Inflammatory macrophage (primary cell): ENCODE measurements at regions not wholly inside any gene's neighbourhood (a gene's known extent, or its start where the extent isn't known, plus 50 kb on each side); places are given as distances from the start of the nearest gene placed in this dataset.

Experiments used
- DNase-seq, 2 donors: peaks; one replicate each; pipeline ENCODE4 v3.0.0-alpha.2; 2020 to 2022

DNA sequence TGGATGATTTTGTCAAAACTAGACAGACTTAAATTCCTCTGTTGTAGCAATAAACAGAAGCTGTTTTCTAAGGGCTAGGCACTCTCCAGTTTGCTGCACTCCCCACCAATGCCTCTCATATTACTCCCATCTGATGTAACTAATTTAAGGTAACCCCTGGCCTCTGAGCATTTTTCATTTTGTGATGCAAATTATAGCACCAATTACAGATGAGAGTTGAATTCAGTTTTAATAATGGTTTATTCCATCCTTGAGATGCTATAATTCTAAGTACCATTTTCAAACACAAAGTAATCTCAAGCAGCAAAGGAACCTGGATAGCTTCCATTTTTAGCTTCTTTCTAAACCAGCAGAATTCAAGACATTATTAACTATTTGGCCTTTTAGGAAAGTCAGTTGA lies 280.4 kb upstream of the DAB1 start:
- no peak for DNase-seq

DNA sequence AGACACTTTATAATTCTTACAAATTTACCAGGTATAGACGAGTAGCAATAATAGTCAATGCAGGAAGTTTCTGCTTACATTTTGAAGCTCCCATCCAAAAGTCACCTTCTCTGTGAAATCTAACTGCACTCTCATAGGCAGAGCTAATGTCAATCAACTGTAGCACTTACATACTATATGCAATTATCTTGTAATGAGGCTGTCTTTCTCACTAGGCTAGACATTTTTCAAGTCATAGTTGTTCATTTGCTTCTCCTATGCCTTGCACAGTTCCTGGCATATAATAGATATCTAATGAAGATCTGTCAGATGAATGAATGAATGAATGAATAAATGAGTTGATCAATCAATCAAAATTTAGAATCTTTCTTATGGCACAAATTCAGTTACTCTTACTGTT lies 273.0 kb upstream of the DAB1 start:
- DNase-seq: no peak

DNA sequence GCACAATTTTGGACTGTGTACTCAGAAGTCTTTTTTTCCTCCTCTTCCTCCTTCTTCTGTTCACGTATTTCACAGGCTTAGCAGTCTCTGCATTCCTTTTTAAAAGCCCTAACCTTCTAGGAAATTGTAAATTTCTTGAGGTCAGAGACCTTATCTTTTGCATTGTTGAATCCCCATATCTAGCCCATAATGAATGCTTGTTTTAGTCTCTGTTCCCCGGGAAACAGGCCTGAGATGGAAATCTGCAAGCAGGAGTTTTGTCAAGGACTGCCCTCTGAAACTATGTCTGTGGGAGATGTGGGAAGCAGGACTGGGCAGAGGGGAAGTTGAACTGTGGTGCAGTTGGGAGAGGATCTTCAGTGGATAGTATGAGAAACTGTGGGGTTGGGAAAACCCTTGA lies 272.2 kb upstream of the DAB1 start:
- no peak for DNase-seq

DNA sequence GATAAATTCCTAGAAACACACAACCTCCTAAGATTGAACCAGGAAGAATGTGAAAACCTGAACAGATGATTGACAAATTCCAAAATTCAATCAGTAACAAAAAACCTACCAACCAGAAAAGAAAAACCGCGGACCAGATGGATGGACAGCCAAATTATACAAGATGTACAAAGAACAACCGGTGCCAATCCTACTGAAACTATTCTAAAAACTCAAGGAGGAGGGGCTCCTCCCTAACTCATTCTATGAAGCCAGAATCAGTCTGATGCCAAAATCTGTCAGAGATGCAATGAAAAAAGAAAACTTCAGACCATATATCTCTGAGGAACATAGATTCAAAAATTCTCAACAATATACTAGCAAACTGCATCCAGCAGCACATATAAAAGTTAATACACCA lies 262.4 kb upstream of the DAB1 start:
- DNase-seq: no peak

DNA sequence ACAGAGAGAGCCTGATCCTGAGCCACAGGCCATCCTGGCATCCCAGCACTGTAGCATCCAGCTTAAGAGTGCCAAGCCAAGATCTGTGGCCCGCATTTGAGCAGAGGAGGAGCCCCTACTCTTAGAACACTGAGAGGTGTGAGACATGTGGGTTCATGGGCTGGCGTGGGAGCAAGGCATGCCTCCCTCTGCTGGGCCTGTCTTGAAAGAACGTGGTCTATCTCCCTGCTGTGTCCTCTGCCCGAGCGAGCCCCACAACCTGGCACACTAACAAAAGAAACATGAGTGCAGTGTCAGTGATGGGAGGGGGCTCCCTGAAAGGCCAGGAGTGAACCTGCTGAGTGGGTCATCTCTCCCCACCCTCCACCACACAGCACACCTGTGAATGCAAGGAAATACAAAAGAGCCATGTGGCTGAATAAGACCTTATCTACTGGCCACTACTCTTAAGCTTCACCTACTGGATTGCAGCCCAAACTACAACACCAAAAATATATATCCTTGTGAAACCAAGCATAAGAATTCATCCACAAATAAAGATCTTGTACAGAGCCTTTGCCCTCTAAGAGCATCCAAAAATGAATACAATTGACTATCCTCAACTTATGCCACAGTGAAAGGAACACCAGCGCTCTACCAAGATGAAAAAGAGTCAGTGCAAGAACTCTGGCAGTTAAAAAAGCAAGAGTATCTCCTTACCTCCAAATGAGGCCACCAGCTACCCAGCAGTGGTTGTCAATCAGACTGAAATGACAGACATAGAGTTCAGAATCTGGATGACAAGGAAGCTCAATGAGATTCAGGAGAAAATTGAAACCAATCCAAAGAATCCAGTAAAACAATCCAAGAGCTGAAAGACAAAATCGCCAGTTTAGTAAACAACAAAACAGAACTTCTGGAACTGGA lies 259.4 kb upstream of the DAB1 start:
- DNase-seq: no peak

DNA sequence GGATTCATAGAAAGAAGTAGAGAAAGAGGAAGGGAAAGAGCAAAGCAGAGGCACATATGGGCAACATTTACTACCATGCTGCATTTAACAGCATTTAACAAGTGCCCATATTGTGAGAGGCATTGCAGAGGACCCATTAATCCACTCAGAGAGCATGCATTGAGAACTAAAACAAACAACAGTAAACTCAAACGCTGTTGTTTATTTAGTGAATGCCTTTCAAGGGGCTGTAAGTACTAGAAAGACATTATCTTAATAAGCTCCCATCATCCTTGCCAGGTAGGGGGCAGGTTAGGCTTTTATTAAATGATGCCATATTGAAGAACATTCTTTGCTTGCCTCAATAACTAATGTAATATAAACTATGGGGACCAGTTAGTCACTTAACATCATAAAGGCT lies 254.3 kb upstream of the DAB1 start:
- DNase-seq: no peak

DNA sequence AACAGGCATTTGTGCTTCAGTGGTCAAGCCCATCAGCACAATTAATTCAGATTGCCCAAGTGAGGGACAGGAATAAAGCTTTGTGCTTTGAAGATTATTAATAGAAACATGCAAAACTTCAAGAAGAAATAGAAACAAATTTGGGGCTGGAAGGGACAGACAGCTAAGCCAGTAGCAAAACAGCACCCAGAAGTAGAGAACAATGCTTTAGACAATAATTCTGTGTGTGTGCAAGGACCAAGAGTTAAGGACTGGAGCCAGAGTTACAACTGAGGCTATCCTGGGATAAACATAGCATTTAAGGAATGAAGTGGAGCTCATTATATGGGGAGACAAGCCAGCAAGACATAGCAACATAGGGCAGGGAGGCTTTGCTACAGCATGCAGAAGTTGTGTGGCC lies 251.9 kb upstream of the DAB1 start:
- no peak for DNase-seq

DNA sequence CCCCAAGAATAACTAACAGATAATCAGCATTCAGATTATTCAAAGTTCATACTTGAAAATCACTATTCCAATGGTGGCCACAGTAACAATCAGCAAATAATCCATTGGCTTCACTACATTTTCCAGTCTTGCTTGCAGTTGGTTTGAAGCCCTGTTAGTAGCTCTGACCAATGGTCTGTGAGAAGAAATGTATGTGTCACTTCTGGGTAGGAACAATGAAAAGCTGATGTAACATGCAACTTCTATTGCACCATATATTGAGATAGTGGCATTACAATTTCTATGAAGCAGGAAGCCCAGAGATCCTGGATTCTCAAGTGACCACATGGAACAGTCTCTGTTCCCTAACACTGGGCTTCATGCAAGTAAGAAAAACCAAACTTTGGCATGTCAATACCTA lies 250.9 kb upstream of the DAB1 start:
- DNase-seq: no peak

DNA sequence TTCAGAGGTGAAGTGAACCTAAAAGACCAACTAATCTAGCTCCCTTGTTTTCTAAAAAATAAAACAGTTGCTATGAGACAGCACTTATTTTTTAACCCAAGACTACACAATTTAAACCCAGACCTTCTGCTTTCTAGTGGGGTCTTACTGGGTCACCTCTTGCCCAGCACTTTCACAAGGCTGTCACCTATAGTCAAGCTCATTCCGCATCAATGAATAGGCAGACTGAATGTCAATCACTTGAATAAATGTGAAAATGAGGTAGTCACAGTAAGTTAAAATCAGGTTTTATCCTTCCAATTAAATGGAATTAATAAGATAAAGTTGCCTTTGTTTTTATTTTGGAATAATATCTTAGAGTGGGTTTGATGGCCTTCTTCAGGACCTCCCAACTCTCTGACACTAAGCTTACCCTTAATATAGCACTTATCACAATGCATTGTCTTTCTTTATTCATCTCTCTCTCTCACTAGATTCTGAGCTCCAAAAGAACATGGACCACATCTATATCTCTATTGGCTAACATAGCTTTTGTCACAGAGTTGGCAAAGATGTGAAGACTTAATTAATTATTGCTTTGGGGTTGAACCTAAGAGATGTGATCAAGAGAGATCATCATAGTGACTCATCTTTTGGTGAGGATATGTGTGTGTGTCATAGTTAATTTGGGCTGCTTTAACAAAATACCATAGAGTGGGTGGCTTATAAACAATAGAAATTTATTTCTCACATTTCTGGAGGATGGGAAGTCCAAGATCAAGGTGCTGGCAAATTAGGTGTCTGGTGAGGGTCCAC lies 248.7 kb upstream of the DAB1 start:
- DNase-seq: no peak

DNA sequence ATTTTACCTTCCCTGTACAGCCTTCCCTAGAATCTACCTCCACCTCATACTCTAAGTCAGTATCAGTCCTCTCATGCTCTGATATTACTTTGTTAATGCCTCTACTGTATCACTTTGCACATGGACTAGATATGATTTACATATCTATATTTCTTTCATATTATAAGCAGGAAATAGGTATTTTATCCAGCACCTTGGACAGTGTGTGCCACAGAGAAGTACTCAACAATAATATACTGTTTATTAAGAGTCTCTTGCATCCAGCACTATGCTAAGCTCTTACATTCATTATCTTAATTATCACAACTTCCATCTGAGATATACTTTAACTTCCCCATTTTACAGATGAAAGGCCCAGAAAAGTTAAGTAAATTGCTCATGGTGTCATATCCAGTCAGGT lies 247.9 kb upstream of the DAB1 start:
- DNase-seq: no peak

DNA sequence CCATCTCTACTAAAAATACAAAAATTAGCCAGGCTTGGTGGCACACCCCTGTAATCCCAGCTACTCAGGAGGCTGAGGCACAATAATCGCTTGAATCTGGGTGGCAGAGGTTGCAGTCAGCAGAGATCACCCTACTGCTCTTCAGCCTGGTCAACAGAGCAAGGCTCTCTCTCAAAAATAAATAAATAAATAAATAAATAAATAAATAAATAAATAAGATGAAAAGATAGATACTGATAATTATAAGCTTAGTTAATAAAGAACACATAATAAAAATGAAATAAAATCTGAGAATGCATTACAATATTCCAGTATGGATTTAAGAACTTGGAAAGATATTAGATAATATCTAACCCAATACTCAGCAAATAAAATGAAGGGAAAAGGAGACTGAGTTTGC lies 235.9 kb upstream of the DAB1 start:
- DNase-seq: no peak

DNA sequence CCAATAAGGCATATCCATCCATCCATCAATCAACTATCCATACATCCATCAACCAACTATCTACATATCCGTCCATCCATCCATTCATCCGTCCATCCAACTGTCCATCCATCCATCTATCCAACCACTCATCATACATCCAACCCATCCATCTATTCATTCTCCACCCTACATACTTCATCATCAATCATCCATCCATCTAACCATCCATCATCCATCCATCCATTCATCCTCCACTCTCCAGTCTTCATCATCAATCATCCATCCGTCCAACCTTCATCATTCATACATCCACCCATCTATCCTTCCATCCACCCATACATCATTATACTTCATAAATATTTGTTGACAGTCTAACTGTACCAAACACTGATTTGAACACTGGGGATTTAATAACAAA lies 231.3 kb upstream of the DAB1 start:
- no peak for DNase-seq

DNA sequence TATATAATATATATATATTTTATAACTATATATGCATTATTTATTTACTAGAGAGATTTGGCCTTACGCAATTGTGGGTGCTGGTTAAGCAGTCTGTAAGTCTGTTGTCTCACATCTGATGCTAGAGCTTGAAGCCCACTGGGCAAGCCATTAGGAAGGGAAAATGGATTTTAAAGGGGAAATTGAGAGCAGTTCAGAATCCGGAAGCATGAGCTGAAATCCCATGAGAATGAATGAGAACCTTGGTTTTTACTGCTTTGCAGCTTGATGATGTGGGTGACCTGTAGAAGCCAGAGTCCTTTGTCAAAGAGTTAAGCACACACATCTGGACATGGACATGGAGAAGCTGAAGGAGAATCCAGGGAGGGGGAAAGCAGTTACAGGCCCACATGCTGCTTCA lies 220.8 kb upstream of the DAB1 start:
- no peak for DNase-seq

DNA sequence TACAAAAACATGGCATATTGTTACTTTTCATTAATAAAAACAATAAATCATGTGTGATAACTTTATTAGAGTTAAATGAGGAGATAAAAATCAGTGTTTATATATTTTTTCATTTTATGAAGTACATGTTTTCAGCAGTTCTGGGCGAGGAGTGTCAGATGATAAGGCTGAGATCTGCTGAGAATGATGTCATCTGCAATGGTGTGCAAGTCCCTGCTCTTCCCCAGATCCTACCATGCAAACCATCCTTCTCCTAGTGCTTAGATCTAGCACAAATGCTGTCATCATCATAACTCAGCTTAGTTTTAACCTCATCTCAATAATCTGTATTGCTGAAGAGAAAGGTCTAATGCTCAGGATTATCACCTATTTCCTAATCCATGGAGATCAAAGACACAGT lies 214.4 kb upstream of the DAB1 start:
- DNase-seq: no peak

DNA sequence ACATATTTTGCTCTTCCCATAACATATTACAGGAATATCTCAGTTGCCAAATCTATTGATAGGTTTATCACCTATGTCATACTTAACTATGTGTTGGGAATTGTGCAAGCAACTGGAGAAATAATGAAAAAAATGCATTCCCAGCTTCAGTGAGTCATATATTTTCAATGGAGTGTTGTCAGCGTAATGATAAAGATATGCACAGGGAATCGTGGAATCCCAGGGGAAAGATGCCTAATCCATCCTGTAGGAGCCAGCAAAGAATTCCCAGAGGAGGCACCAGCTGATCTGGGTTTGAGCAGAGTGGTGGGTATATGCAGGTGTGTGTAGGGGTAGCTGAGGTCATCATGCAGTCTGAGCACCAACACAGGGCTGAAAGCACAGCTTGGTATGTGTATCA lies 213.3 kb upstream of the DAB1 start:
- no peak for DNase-seq

DNA sequence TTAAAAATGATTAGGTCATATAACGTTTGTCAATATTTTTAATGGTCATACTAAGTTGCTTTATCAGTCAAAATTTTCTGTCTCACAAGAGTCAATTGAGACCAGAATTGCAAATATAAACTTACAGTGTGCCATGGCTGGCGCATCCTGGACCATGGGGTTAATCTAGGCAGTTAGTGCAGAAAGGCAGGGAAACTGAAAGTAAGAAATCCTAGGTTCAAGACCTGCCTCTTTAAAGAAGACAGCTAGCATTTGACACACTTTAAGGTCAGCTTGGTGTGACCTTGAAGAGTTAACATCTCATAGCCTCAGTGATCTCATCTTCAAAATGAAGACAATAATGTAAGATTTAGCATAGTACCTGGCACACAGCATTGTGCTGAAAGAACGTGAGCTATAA lies 210.0 kb upstream of the DAB1 start:
- DNase-seq: no peak

DNA sequence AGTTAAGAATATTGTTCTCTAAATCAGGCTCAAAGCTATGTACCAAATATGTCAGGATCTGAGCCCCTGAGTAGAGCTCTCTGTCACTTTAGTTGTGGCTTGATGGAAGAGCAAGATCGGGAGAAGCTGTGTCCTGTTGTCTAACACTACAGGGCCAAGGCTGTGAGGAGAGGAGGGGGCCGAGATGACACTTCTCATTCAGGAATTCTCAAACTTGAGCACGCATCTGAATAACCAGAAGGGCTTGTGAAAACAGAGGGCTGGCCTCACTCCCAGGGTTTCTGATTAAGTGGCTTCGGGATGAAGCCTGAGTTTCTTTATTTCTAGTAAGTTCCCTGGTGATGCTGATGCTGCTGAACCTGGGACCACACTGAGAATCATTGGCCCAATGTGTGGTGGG lies 209.2 kb upstream of the DAB1 start:
- DNase-seq: no peak

DNA sequence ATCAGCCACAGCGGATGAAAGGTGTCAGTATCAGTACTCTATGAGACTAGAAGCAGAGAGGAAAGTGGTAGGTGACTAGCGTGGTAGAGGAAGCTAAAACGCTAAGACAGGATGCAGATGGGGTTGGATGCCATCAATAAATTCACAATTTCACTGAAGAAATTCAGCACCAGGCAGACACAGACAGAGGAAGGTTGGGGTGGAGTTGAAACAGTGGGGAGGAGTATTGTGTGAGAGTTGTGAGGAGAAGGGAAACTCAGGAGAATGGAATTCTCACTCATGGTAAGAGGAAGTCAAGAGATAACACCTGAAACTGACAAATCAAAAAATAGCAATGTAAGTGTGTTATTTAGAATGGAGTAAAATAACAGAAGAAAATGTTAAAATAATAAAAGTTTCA lies 208.5 kb upstream of the DAB1 start:
- no peak for DNase-seq

DNA sequence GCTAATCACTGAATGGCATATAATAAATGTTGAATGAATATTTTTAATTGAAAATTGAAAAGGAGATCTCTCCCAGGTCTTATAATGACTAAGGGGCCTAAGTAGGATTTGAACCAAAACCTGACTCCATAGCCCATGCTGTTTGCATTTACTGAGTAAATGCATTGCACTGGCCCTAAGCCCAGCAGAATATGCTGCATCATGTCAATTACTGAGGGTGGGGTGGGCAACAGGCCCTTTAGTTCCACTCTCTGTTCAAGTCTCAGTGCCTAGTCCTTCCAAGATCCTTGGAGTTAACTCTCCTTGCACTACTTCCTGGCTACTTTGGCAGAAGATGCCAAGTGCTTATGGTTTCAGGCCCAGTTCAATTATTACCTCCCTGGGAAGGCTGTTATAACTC lies 203.8 kb upstream of the DAB1 start:
- DNase-seq: no peak

DNA sequence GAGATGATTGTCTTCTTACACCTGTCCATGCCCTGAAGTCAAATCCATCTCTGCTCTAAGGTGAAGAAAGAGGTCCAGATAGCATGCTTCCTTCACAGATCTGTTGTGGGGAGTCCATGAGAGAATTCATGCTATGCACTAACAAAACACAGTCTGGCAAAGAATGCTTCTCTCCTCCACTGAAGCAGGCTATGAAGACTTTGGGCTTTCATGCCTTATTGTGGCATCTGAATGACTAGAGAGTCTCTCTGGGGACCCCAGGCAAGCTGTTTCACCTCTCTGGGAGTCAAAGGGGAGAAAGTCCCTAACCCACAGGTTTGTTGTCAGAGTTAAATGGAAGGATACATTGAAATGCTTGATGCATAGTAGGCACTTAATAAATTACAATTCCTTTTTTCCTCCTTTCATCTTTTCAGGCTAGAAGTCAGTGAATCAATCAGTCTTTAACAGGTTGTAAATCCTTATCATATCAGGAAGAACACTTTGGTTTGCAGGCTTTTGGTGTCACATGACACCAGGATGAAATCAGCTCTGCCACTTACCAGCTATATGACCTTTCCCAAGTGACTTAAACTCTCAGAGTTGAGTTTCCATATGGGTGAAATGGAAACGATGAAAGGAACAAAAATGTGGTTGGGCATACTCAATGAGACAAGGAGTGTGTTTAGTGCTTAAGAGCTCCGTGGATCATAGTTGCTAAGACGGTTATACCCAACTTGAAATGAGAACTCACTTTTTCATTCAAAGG lies 200.1 kb upstream of the DAB1 start:
- no peak for DNase-seq

DNA sequence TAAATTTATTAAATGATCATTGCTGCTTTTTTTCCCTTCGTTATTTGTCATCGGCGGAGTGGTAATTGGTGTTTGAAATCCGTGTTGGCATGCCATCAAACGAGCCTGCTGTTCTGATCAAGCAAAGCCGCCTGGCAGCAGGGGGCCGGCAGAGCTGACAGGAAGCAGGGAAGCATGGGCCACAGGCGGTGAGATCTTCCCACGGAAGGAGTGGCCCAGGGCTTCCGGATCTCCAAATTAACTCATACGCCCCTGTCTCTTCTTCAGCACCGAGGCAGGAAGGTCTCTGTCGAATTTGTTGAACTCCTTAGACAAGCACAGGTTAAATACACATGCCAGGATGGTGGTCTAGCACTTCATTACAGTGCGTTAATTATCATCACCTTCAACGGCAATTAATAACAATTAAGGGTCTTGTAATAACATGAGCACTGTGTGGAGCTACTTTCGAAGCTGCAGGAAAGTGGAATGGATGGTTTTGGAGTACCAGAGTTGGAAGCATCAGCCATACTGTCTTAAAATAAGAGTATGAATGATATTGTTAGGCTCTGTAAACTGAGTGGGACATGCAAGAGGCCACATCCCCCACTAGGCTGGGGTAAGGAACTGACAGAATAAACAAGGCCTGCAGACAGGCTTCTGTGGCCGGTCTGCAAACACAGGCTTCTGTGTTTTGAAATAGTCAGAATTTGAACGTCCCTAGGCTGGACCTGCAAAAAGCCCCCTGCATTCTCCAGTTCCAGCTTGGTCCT lies 199.4 kb upstream of the DAB1 start:
- no peak for DNase-seq

DNA sequence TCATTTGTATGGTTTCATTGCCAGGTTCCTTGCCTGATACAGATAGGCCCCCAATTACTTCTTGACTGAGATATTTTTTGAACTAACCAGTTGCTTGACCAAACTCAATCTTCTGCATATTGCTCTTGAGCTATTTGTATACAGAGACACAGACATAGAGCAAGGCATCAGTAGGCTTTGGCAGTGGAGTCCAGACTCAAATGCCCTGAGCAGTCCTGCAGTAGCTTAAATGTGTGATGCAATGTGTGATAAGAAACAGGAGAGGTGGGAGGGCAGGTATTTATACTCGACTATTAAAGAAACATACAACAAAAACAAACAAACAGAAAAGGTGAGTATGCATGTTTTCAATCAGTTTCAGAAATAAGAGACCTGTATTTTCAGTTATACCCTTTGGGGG lies 197.9 kb upstream of the DAB1 start:
- no peak for DNase-seq

DNA sequence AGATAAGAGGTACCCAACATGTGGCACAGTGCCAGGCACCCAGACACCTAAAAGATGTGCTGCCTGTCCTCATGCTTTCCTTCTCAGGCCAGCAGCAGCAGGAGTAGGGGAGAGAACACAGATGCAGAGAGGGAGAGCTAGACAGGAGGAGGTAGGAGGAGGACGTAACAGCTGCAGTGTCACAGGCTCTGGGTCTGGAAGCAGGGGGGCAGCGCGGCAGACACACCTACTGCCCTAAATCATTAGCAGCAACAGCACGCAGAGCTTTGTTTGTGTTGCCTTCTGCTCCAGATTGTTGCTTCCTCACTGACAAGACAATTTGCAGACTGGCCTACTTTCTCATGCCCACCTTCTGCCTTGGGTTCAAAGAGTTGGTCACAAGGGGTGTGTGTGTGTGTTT lies 196.7 kb upstream of the DAB1 start:
- DNase-seq: no peak
